GM21737 (cell line): ENCODE measurements at regions not wholly inside any gene's neighbourhood (a gene's known extent, or its start where the extent isn't known, plus 50 kb on each side); places are given as distances from the start of the nearest gene placed in this dataset.
"Not testable (repeated sequence)": the region's sequence is repeated elsewhere in the genome, so short reads cannot be mapped to it uniquely, and the experiment has no call there.

ENCODE experiments used
- ATAC-seq: cut with Tn5 transposase; IDR thresholded peaks from one replicate; pipeline ENCODE4 v1.9.1; 2021; ENCODE audit warnings: mild to moderate bottlenecking, moderate library complexity; ENCODE audit not compliant: unreplicated experiment

DNA sequence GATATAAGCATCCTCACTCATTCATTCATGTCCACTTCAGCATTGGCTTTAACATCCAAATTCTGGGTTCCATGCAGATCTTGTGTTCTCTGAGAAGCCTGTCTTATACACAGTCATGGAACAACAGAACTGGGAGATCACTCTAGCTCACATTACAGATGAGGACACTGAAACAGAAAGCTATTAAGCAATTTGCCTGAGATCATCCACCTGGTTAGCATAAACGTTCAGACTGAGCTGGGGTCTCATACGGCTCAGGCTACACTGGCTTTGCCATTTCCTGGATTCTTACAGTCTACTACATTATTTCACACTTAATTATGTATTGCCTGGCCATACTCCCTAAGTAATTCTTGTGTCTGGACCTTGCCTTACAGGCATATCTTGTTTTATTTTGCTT is 169.4 kb upstream of the FANCL start:
- ATAC-seq = no peak

DNA sequence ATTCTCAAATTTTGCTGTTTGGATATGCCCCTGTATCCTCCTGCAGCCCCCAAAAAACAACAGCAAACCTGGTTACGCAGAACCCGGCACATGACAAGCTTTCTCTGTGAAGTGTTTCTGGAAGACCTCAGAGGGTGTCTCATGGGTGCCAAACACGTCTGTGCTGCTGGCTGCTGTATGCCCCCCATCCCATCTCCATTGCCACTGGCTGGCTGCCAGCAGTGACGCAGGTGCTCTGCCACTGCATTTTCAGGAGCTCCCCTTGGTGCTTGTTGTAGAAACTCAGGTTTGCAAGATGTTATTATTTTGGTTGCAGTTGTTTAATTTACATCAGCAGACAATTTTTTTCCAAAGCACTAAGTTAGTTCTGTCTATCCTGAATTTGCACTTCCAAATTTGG is 166.4 kb upstream of the FANCL start:
- ATAC-seq = no peak

DNA sequence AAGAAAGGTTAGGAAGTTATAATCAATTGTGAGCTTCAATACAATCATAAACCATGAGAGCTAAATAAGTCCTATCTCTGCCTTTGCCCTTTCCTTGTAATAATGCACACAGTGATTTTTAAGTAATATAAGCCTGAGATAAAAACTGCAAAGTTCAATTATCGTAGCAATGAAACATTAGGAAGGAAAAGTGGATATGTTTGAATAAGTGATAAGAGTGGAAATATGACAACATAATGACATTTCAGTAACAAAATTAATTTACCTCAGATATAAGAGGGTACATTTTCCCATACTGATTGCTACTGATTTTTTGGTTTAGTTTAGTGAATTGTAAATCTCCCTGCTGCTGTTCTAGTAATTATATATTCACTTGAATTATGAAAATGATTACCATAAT is 164.2 kb upstream of the FANCL start:
- no peak for ATAC-seq

DNA sequence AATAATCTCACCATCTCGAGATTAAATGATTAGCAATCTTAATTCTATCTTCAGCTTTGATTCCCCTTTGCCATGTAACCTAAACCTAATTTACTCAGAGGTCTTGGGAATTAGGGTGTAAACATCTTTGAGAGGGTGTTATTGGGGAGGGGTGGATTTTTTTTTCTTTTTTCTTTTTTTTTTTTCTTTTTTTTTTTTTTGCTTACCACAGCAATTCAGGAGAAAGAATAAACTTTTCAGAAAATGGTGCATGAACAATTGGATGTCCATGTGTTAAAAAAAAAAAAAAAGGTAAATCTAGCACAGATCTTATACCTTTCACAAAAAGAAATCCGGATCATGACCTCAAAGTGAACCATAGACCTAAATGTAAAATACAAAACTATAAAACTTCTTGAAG is 160.8 kb upstream of the FANCL start:
- no peak for ATAC-seq

DNA sequence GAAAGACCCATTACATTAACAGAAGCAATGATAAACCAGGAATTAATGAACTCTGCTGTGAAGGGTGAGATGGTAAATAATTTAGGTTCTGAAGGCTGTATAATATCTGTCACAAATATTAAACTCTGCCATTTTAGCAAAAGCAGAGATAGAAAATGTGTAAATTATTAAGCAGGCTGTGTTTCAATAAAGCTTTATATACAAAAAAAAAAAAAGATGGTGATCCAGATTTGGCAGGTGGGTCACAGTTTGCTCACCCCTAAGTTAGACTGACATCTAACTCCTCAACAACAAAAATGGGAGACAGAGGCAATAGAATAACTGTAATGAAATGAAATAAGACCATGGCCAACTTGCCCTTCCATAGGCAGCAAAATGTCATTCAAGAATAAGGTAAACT is 157.3 kb upstream of the FANCL start:
- no peak for ATAC-seq

DNA sequence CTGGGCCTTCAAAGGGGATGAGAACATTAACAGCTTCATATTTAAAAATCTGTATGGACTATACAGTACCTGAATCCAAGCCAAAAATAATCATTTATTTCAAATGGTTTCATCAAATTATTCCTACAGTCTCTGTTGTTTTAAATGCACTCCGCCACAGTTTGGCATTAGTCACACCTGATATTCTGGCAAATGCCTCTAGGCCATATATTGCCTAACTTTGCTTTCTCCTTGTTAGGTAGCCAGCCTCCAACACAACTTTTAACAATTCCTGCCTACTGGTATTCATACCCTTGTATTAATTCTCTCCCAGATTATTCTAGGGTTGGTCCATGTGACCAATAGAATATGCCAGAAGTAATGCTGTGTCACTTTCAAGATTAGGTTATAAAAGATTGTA is 146.6 kb upstream of the FANCL start:
- no peak for ATAC-seq

DNA sequence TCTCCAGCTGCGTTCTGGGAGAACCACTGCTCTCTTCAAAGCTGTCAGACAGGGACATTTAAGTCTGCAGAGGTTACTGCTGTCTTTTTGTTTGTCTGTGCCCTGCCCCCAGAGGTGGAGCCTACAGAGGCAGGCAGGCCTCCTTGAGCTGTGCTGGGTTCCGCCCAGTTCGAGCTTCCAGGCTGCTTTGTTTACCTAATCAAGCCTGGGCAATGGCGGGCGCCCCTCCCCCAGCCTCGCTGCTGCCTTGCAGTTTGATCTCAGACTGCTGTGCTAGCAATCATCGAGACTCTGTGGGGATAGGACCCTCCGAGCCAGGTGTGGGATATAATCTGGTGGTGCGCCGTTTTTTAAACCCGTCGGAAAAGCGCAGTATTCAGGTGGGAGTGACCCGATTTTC is 145.8 kb upstream of the FANCL start:
- not testable (repeated sequence) for ATAC-seq

DNA sequence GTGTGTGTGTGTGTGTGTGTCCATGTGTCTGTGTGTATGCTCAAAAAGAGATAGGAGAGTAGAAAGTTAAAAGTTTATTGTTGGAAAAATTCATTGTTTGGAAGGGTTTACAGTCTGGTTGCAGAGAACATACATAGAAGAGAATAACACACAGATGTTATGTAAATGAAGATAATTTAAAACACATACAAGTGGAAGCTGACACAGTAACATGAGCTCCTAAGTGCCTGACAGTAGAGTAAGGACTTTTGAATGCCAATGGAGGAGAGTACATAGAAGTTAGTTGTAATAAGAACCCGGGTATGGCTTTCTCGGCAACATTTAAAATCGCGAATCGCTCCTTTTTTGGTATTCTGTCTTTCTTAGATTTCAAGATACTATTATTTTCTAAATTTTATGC is 137.0 kb upstream of the FANCL start:
- ATAC-seq = no peak

DNA sequence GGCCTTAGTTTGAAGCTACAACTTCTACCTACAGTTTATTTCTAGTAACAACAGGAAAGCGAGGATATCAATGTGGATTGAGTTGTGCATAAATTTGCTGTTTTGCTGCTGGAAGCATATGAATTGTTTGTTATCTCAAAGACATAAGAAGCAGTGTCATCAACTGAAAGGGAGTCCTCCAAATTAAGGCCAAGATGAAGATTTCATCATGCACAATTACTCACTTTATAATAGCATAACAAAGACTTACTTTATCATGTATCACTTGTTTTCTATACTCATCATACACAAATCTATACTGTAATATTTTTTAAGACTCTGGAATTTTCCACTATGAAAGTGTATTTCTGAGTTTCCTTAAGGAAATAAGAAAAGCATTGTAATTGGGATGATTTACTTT is 136.1 kb upstream of the FANCL start:
- ATAC-seq = no peak

DNA sequence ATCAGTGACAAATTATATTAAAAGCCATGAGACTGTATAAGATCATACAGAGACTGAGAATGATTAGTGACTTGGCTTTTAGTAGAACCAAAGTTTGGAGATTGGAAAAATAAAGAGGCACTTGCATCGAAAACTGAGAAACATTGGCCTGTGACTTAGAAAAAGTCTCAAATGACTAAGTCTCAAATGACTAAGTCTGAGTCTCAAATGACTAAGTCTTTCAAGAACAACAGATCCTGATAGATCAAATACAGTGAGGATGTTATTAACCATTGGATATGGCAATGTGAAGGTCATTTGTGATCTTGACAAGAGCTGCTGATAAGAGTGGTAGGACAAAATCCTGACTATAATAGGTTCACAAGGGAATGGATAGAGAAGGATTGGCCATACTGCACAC is 135.5 kb upstream of the FANCL start:
- ATAC-seq = no peak

DNA sequence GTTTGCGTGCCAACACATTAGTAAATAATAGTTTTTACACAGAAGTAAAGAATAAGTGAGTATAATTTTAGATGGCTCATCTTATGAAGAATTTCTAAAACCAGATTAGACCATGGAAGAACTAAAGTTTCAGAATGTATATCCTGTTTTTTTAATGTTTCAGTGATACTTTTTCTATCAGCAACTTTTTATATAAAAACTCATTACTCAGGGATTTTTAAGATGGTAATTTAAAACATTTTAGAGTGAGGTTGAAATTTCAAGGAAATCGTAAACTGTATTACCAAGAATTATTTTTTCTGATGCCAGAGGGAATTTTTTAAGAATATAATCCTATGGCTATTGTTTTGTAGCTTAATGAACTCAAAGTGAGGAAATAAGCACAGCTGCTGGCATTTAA is 128.5 kb upstream of the FANCL start:
- ATAC-seq = no peak

DNA sequence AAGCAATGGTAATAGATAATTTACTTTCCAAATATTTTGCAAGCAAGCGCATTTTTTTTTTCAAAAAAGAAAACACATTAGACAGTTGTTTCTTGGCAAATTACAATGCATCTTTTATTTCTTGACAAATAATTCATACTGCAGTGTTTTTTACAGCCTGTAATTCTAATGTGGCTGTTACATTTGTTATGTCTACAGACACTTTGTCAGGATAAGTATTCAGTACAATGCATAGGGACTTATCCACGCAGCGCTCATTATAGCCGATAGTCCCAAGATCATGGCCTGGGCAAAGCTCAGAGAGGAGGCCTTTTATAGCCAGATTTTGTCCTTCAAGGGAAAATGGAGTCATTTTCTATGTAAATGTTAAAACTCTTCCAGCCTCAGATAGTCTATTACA is 123.0 kb upstream of the FANCL start:
- no peak for ATAC-seq

DNA sequence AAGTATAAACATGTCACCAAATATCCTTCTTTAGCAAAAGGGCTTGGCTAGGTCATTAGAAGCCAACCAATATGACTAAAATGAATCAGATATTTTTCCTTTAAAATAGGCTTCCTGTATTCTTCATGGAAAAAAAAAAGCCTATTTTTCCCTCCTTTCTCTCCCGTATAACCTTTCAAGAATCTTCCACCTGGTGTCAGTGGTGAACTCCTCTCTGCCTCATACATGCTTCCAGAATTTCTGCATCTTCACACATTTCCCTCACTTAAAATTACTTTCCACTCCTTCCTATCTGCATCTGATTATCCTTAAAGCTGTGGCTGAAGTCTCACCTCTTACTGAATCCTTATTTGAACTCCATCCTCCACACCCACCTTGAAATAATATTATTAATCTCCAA is 116.9 kb upstream of the FANCL start:
- no peak for ATAC-seq

DNA sequence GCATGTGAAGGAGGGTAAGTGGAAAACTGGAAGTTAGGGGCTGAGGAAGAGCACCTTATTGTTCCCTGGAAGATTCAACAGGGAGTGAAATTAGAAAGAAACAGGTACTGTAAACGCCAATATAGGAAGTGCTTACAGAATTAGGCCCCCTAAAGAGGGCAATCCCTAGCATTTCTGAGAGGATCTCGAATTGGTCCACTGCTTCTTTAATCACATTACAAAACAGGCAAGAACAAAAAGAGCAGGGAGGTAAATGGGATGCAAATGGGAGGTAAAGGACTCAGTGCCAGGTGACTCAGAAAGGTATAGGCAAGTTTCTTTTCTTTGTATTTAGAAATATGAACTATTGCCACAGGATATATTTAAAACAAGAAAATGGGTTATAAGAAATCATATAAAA is 116.4 kb upstream of the FANCL start:
- ATAC-seq = no peak

DNA sequence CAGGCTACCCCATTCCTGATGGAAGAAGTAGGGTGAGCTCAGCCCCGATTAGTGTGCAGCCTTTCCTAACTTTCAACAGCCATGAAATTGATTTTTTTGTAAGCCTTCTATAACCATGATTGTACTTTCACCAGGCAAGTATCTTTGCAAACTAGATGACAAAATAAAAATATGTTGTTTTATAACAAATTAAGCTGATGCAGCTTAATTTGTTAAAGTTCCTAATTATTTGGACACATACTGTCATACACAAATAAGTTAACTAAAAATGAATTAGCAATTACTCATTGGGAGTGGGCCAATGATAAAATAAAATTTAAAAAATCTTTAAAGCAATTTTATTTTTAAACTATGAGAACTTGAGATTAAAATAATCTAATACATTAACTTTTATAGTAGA is 113.1 kb upstream of the FANCL start:
- no peak for ATAC-seq

DNA sequence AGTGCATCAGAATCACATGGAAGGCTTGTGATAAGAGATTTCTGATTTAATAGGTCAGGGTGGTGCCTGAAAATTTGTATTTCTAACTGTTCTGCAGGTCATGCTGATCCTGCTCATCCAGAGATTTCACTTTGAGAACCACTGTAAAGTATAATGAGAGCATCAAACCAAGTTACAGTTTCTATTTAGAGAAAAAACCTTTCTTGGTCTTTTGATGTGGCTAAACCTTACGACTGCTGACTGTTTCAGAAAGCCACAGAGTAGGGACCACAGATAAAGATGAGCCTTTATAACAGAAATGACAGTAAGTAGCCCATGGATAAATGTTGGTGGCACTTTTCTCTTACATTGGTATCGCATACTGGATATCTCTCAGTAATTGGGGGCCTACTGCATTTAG is 109.4 kb upstream of the FANCL start:
- peak; percentile 83 for ATAC-seq

DNA sequence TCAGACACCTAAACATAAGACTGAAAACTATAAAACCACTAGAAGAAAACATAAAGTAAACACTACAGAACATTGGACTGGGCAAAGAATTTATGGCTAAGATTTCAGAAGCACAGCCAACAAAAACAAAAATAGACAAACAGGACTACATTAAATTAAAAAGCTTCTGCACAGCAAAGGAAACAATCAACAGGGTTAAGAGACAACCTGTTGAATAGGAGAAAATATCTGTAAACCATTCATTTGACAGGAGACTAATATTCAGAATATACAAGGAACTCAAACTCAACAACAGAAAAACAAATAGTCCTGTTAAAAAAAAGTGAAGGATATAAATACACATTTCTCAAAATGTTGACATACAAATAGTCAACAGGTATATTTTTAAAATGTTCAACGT is 106.7 kb upstream of the FANCL start:
- ATAC-seq = no peak

DNA sequence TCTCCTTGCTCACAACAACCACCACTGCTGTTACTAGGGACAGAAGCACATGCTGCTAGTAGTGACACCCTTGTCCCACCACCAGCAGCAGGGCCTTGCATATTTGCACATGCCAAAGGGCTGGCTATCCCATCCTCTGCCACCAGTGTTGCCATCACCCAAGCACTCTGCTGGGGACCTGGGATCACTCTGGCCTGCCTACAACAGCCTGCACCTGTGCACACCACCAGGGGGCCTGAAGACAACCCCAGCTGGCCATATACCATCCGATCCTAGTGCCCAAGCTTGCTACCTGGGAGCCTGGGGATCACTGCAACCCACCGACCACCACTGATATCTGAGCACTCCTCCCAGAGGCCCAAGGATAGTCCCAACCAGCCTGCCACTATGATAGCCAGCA is 99.9 kb upstream of the FANCL start:
- no peak for ATAC-seq

DNA sequence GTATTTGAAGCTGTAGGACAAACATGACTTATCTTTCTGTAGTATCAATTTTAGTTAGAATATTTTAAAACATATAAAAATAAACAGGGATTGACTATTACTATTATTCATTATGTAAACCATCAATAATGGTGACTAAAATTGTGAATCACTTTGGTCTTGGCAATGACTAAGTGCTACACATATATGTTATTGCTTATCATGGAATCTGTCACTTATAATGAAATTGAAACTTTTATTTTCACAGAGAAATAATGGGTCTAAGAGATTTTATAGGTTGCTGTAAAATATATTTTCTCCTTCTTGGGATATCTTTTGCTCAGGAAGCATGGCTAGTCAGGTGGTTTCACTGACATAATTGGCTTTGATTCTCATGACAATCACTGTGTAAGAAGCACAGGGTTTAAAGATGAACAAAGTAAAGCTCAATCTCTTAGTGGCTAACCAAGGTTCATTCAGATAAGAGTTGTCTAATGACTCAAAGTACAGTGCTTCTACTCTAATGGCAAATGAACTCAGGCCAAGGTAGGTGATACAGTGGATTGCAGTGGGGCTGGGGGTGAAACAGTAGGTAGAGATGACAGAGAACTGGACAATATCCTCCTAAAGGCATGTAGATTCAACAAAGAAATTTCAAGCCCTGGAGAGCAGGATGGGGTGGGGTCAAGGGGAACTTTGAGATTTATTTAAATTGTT is 98.6 kb upstream of the FANCL start:
- ATAC-seq = no peak

DNA sequence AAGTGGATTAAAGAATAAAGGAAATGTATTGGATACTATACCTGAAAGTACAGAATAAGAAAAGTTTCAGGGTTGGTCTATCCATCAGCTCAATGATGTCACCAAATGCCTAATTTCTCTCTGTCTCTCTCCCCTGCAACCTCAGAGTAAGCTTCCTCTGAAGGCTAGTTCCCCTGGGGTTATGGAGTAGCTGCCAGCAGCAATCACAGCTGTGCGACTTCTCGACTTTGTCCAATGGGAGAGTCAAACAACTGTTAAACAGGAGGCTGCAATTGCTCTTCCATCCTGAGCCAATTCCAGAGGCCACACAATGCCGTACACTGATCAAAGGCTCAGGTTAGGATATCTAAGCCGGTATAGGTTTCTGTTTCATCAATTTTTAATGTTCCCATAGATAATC is 95.3 kb upstream of the FANCL start:
- ATAC-seq = no peak

DNA sequence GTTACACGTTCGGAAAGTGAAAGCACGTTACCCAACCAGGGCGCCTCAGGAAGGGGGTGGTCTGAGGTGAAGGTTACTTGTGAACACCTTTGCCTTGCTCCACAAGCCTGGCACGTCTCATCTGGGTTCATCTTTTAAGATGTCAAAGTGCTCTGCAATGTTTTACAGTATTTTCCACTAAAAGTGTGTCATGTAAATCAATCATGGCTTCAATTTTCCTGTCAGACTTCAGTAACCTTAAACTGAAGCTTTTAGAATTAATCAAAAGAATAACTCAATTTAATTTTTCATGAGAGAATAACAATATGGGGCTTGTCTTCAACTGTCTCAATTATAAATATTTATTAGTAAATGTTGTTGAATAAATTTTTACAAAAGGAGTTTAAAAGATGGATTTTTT is 93.3 kb upstream of the FANCL start:
- no peak for ATAC-seq

DNA sequence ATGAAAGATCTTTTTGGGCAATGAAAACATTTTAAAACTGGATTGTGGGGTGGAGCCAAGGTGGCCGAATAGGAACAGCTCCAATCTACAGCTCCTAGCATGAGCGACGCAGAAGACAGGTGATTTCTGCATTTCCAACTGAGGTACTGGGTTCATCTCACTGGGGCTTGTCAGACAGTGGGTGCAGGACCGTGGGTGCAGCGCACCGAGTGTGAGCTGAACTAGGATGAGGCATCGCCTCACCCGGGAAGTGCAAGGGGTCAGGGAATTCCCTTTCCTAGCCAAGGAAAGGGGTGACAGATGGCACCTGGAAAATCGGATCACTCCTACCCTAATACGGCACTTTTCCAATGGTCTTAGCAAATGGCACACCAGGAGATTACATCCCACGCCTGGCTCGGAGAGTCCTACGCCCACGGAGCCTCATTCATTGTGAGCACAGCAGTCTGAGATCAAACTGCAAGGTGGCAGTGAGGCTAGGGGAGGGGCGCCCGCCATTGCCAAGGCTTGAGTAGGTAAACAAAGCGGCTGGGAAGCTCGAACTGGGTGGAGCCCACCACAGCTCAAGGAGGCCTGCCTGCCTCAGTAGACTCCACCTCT is 84.3 kb upstream of the FANCL start:
- ATAC-seq = not testable (repeated sequence)

DNA sequence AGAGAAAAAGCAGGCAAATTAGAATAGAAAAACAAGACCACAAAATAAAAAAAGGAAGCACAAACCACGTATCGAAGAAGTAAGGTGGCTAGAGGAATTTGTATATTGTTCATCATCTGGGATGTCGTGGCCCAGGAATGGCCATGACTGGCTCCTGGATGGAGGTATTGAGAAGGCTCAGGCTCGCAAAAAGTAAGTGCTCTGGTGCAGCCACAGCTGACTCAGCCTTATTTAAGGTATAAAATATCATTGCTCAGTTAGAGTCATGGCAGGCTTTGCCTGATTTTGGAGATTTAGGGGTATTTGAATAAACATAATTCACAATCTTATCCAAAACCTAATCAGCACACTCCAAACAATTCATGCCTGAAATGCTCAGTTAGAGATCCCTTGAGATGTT is 78.4 kb upstream of the FANCL start:
- no peak for ATAC-seq
